OCI-LY3 (cell line): ENCODE measurements at regions not wholly inside any gene's neighbourhood (a gene's known extent, or its start where the extent isn't known, plus 50 kb on each side); places are given as distances from the start of the nearest gene placed in this dataset.

Experiments used
- H2AFZ ChIP-seq: fragments of 200-600, 300-600 bp; shearing (Covaris generic); 2 replicates; pipeline ENCODE4 v1.6.0; 2014; ENCODE audit warnings: antibody characterized with exemption, low read depth, low read length
- H3K27ac ChIP-seq: fragments of 200-600, 300-600 bp; sonication (generic); 2 replicates; pipeline ENCODE4 v1.5.1; 2014; ENCODE audit warnings: mild to moderate bottlenecking, low read length, moderate library complexity, mixed read lengths
- H3K27me3 ChIP-seq: fragments of 200-600, 300-600 bp; sonication (generic); 2 replicates; pipeline ENCODE4 v1.6.1; 2014; ENCODE audit warnings: low read depth, low read length, mixed read lengths
- H3K36me3 ChIP-seq: fragments of 200-600, 300-600 bp; sonication (generic); replicated peaks from 2 replicates; pipeline ENCODE3; 2014; ENCODE audit warnings: low read depth, low read length, mixed read lengths
- H3K4me1 ChIP-seq: fragments of 300-600, 200-600 bp; sonication (generic); 2 replicates; pipeline ENCODE4 v1.6.1; 2014; ENCODE audit warnings: low read length, mixed read lengths
- H3K4me2 ChIP-seq: fragments of 200-600, 300-600 bp; sonication (generic); 2 replicates; pipeline ENCODE4 v1.6.1; 2014; ENCODE audit warnings: low read length, mixed read lengths
- H3K4me3 ChIP-seq: fragments of 300-600, 200-600 bp; sonication (generic); 2 replicates; pipeline ENCODE4 v1.5.1; 2014; ENCODE audit warnings: antibody characterized with exemption, mild to moderate bottlenecking, low read length, moderate library complexity
- H3K79me2 ChIP-seq: fragments of 300-600, 200-600 bp; shearing (Covaris generic); 2 replicates; pipeline ENCODE4 v1.6.1; 2014; ENCODE audit warnings: mild to moderate bottlenecking, low read length, mixed read lengths
- H3K9ac ChIP-seq: fragments of 300-600, 200-600 bp; shearing (Covaris generic); 2 replicates; pipeline ENCODE4 v1.6.0; 2014; ENCODE audit warnings: mild to moderate bottlenecking, low read length, moderate library complexity
- H3K9me3 ChIP-seq: fragments of 200-600, 300-600 bp; shearing (Covaris generic); 2 replicates; pipeline ENCODE4 v1.6.1; 2014; ENCODE audit warnings: low read length, mixed read lengths; ENCODE audit not compliant: insufficient read depth
- H4K20me1 ChIP-seq: fragments of 200-600, 300-600 bp; sonication (generic); 2 replicates; pipeline ENCODE4 v1.6.1; 2016; ENCODE audit warnings: low read length, mixed read lengths; ENCODE audit not compliant: insufficient read depth
- EZH2phosphoT487 ChIP-seq: fragments of 200-600 bp; shearing (Covaris generic); IDR thresholded peaks from 2 replicates; pipeline ENCODE4 v1.6.1; 2018; ENCODE audit warnings: antibody characterized with exemption, mixed run types, low read depth
- TF ChIP-seq, protein P1 (sequence below): fragments of 200-600, 300-600 bp; sonication (generic); IDR thresholded peaks from 2 replicates; pipeline ENCODE4 v1.5.1; 2014; ENCODE audit warnings: antibody characterized with exemption, low read length, low read depth

DNA sequence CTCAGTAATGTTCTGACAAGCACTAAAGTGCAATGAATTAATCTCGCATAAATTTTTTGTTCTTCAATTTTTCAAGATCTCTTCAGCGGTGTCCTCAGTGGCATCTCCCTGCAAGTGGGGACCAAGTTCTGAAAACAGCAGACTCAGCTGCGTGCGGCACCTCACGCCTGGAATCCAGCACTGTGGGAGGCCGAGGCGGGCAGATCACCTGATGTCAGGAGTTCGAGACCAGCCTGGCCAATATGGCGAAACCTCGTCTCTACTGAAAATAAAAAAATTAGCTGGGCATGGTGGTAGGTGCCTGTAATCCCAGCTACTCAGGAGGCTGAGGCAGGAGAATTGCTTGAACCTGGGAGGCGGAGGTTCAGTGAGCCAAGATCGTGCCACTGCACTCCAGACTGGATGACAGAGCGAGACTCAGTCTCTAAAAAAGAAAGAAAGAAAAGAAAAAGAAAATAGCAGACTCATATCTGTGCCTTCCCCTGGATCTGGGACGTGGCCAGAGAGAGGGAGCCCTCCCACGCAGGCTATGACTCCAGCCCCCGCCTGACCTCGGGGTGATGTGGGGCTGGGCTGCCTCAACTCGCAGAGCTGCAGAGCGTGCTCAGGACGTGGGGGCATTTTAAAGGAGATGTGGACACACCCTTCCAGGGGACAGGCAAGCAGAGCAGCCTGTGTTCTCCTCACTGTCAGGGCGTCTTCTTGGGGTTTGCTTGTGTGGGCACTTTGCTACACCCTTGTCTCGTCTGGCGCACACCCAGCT, 346.6 kb downstream of the BRD1 start:
- Histone ChIP-seq H3K4me3 (no peak overlapping the region), H3K4me1 (no peaks in the 10 kb centered on the region), H2AFZ (no peak overlapping the region), H3K27ac (no peak overlapping the region), H3K36me3 (no peaks in the 10 kb centered on the region), H3K9me3 (no peaks in the 10 kb centered on the region), H3K9ac (no peak overlapping the region), H3K79me2 (no peaks in the 10 kb centered on the region), H3K4me2 (no peak overlapping the region), H3K27me3 (no peaks in the 10 kb centered on the region), H4K20me1 (no peaks in the 10 kb centered on the region)
- TF ChIP-seq EZH2phosphoT487 = no peak
- TF ChIP-seq, protein P1, sequence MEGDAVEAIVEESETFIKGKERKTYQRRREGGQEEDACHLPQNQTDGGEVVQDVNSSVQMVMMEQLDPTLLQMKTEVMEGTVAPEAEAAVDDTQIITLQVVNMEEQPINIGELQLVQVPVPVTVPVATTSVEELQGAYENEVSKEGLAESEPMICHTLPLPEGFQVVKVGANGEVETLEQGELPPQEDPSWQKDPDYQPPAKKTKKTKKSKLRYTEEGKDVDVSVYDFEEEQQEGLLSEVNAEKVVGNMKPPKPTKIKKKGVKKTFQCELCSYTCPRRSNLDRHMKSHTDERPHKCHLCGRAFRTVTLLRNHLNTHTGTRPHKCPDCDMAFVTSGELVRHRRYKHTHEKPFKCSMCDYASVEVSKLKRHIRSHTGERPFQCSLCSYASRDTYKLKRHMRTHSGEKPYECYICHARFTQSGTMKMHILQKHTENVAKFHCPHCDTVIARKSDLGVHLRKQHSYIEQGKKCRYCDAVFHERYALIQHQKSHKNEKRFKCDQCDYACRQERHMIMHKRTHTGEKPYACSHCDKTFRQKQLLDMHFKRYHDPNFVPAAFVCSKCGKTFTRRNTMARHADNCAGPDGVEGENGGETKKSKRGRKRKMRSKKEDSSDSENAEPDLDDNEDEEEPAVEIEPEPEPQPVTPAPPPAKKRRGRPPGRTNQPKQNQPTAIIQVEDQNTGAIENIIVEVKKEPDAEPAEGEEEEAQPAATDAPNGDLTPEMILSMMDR = no peak

DNA sequence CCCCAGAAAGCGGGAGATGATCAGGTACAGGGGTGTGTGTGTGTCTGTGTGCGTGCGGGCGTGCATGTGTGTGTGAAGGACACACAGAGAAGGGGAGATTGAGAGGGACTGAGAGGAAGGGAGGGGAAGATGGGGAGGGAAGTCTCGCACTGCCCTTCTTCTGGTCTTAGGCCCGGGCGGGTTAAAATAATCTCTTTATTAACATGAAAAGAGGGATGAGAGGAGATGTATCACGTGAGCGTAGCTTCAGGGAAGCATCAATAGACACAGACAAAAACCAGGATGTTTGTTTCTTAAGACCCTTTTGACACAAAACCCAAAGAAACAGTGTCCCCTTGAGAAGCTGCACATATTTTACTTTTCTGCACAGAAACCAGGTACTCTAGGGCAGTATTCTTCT, 347.3 kb downstream of the BRD1 start:
- H3K4me1 ChIP-seq = no peaks in the 10 kb centered on the region
- no peak for TF ChIP-seq EZH2phosphoT487
- TF ChIP-seq, protein P1 = no peak
- no peak overlapping the region for H3K27ac ChIP-seq
- H3K4me3 ChIP-seq = no peak overlapping the region
- H3K36me3 ChIP-seq = no peaks in the 10 kb centered on the region
- H3K4me2 ChIP-seq = no peak overlapping the region
- H2AFZ ChIP-seq = no peak overlapping the region
- no peaks in the 10 kb centered on the region for H3K27me3 ChIP-seq
- H4K20me1 ChIP-seq = no peaks in the 10 kb centered on the region
- H3K9ac ChIP-seq = no peak overlapping the region
- H3K9me3 ChIP-seq = no peaks in the 10 kb centered on the region
- H3K79me2 ChIP-seq = no peaks in the 10 kb centered on the region

DNA sequence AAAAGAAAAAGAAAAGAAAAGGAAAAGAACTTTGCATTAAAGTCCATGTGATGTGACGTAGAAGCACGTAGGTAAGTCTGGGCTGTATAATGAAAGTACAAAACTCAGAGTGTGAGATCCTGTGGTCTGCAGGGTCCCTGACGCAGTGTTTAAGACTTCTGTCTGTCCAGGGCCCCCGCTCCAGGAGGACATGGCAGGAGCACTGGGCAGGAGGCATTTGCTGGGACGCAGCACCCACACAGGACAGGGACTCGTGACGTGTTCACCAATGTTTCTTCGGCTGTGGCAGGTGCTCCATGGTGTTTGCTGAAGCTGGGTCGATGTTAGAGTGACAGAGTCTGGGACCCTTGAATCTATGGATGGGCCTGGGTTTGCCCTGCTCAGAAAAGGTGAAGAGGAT, 348.1 kb downstream of the BRD1 start:
- H3K36me3 ChIP-seq = no peaks in the 10 kb centered on the region
- H3K4me3 ChIP-seq = no peak overlapping the region
- no peaks in the 10 kb centered on the region for H3K27me3 ChIP-seq
- no peaks in the 10 kb centered on the region for H3K79me2 ChIP-seq
- no peak overlapping the region for H2AFZ ChIP-seq
- TF ChIP-seq EZH2phosphoT487 = no peak
- TF ChIP-seq, protein P1 = no peak
- H3K4me2 ChIP-seq = no peak overlapping the region
- H3K9me3 ChIP-seq = no peaks in the 10 kb centered on the region
- H4K20me1 ChIP-seq = no peaks in the 10 kb centered on the region
- H3K27ac ChIP-seq = no peak overlapping the region
- no peak overlapping the region for H3K9ac ChIP-seq
- H3K4me1 ChIP-seq = no peaks in the 10 kb centered on the region

DNA sequence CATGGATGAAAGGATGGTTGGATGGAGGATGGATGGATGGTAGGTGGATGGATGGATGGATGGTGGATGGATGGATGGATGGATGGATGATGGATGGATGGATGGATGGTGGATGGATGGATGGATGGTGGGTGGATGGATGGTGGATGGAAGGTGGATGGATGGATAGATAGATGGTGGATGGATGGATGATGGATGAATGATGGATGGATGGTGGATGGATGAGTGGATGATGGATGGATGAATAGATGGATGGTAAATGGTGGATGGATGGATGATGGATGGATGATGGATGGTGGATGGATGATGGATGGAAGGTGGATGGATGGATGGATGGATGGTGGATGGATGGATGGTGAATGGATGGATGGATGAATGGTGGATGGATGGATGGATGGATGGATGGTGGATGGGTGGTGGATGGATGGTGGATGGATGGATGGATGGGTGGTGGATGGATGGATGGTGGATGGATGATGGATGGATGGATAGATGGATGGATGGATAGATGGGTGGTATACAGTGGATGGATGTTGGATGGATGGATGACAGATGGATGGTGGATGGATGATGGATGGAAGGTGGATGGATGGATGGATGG, 350.8 kb downstream of the BRD1 start:
- no peaks in the 10 kb centered on the region for H3K9me3 ChIP-seq
- TF ChIP-seq, protein P1 = no peak
- TF ChIP-seq EZH2phosphoT487 = no peak
- no peaks in the 10 kb centered on the region for H3K79me2 ChIP-seq
- no peaks in the 10 kb centered on the region for H3K4me1 ChIP-seq
- no peak overlapping the region for H3K4me2 ChIP-seq
- H3K9ac ChIP-seq = no peak overlapping the region
- H3K27ac ChIP-seq = no peak overlapping the region
- no peaks in the 10 kb centered on the region for H4K20me1 ChIP-seq
- no peaks in the 10 kb centered on the region for H3K27me3 ChIP-seq
- H3K4me3 ChIP-seq = no peak overlapping the region
- H2AFZ ChIP-seq = no peak overlapping the region
- H3K36me3 ChIP-seq = no peaks in the 10 kb centered on the region
